B cell (primary cell): ENCODE measurements at regions not wholly inside any gene's neighbourhood (a gene's known extent, or its start where the extent isn't known, plus 50 kb on each side); places are given as distances from the start of the nearest gene placed in this dataset.

Experiments
- ATAC-seq: fragments of 200-7000 bp; cut with Tn5 transposase; one replicate; pipeline ENCODE4 v1.10.0; 2021; ENCODE audit warnings: low read depth, mild to moderate bottlenecking, moderate number of reproducible peaks, moderate library complexity
- CTCF ChIA-PET: fragments of 350-600 bp; sonication (Branson Sonifier 250); formaldehyde crosslinking; loops from one replicate; lab custom pipeline; 2021; ENCODE audit warnings: antibody characterized with exemption, inconsistent platforms; lab: Charles Lee
- POLR2A ChIA-PET: fragments of 350-600 bp; sonication (Branson Sonifier 250); formaldehyde crosslinking; loops from one replicate; lab custom pipeline; 2021; ENCODE audit warnings: antibody characterized with exemption; lab: Charles Lee
- DNase-seq: peaks from one replicate; pipeline ENCODE4 v3.0.0; 2013
- H2AFZ ChIP-seq: 2 replicates; pipeline ENCODE4 v1.6.1; 2012; ENCODE audit warnings: mild to moderate bottlenecking, low read depth, low read length; ENCODE audit not compliant: insufficient read depth, poor library complexity, severe bottlenecking
- H3K27ac ChIP-seq, 2 donors: 1 replicate in 1 of 2; 2 replicates in 1 of 2; pipeline ENCODE4 v1.5.1; 2012 to 2013; ENCODE audit warnings: low read length in 2 of 2, mild to moderate bottlenecking in 2 of 2, moderate library complexity in 1 of 2
- H3K27me3 ChIP-seq, 4 experiments: fragments of 200-600 bp in 1 of 4; sonication (generic) in 1 of 4; replicated peaks in 1 of 4; 1 replicate in 2 of 4; 2 replicates in 2 of 4; pipeline versions ENCODE4 v1.6.1 to v1.7.0; 2013 to 2016; ENCODE audit warnings: low read length in 3 of 4, mild to moderate bottlenecking in 2 of 4, mixed read lengths in 1 of 4, moderate library complexity in 1 of 4; ENCODE audit not compliant: insufficient read depth in 4 of 4, control insufficient read depth in 3 of 4; ENCODE audit errors: control extremely low read depth in 1 of 4
- H3K36me3 ChIP-seq, 2 experiments: replicated peaks in 1 of 2; 1 replicate in 1 of 2; 2 replicates in 1 of 2; pipeline versions ENCODE4 v1.6.1 to v1.7.1; 2013; ENCODE audit warnings: low read length in 1 of 2; ENCODE audit not compliant: insufficient read depth in 2 of 2, control insufficient read depth in 1 of 2; ENCODE audit errors: control extremely low read depth in 1 of 2, extremely low read depth in 1 of 2
- H3K4me1 ChIP-seq, 2 donors: fragments of 200-600 bp in 1 of 2; sonication (generic) in 1 of 2; 1 replicate in 1 of 2; 2 replicates in 1 of 2; pipeline versions ENCODE4 v1.5.1 to v1.6.1; 2013 to 2017; ENCODE audit warnings: low read length in 2 of 2; ENCODE audit not compliant: control insufficient read depth in 2 of 2, insufficient read depth in 2 of 2
- H3K4me2 ChIP-seq: replicated peaks from 2 replicates; pipeline ENCODE3; 2012; ENCODE audit warnings: mild to moderate bottlenecking, low read depth, low read length; ENCODE audit not compliant: poor library complexity, severe bottlenecking
- H3K4me3 ChIP-seq, 5 experiments: fragments of 200-600 bp in 1 of 5; sonication (generic) in 1 of 5; 1 replicate in 3 of 5; 2 replicates in 2 of 5; pipeline versions ENCODE4 v1.5.1 to v1.7.0; 2011 to 2016; ENCODE audit warnings: low read length in 4 of 5, mild to moderate bottlenecking in 4 of 5, low read depth in 2 of 5, control low read depth in 1 of 5, moderate library complexity in 1 of 5; ENCODE audit not compliant: insufficient read depth in 1 of 5; ENCODE audit errors: control extremely low read depth in 1 of 5, extremely low read depth in 1 of 5
- H3K79me2 ChIP-seq: fragments of 200-600 bp; sonication (generic); one replicate; pipeline ENCODE4 v1.6.0; 2016; ENCODE audit warnings: low read length; ENCODE audit not compliant: control insufficient read depth, insufficient read depth
- H3K9ac ChIP-seq: fragments of 200-600 bp; sonication (generic); 2 replicates; pipeline ENCODE4 v1.6.1; 2017; ENCODE audit warnings: mild to moderate bottlenecking, low read length, moderate library complexity
- H3K9me3 ChIP-seq, 3 donors: one replicate each; pipeline versions ENCODE4 v1.6.1 to v1.7.1; 2013; ENCODE audit warnings: low read length in 2 of 3; ENCODE audit not compliant: control insufficient read depth in 2 of 3, insufficient read depth in 1 of 3; ENCODE audit errors: control extremely low read depth in 1 of 3
- H4K20me1 ChIP-seq: 2 replicates; pipeline ENCODE4 v1.6.0; 2012; ENCODE audit warnings: mild to moderate bottlenecking, low read length; ENCODE audit not compliant: insufficient read depth, control insufficient read depth, poor library complexity, severe bottlenecking
- H3K27ac Mint-ChIP-seq: one replicate; pipeline ENCODE4 v1.8.0; 2021; ENCODE audit warnings: mixed read lengths
- H3K27me3 Mint-ChIP-seq: one replicate; pipeline ENCODE4 v1.8.0; 2021; ENCODE audit warnings: mixed read lengths
- H3K4me1 Mint-ChIP-seq: one replicate; pipeline ENCODE4 v1.8.0; 2021; ENCODE audit warnings: mixed read lengths
- H3K4me3 Mint-ChIP-seq: one replicate; pipeline ENCODE4 v1.8.0; 2021; ENCODE audit warnings: mixed read lengths
- H3K9me3 Mint-ChIP-seq: one replicate; pipeline ENCODE4 v1.8.0; 2022; ENCODE audit warnings: mixed read lengths; ENCODE audit not compliant: insufficient read depth
- CTCF ChIP-seq: fragments of 200-600 bp; IDR thresholded peaks from one replicate; pipeline ENCODE4 v1.8.0; 2022; ENCODE audit warnings: antibody characterized with exemption, mild to moderate bottlenecking
- EZH2 ChIP-seq: IDR thresholded peaks from 2 replicates; pipeline ENCODE4 v1.6.1; 2012; ENCODE audit warnings: borderline replicate concordance, low read depth, mild to moderate bottlenecking, moderate library complexity, low read length; ENCODE audit not compliant: insufficient read depth, poor library complexity, severe bottlenecking
- WGBS: methylation state at CpG from one replicate; pipeline ENCODE4 v1.1.5; 2013; ENCODE audit warnings: missing lambda C conversion rate; ENCODE audit not compliant: insufficient coverage; 5-methylcytosine and 5-hydroxymethylcytosine counted together
- intact Hi-C: fragments of 100-400 bp; cut with micrococcal nuclease; formaldehyde crosslinking; loops from one replicate; pipeline ENCODE4 v1.10.0; 2022

GRCh38 chr11:15576769-15577168, 462.0 kb downstream of the INSC start:
- Histone ChIP-seq H3K79me2 (no peaks in the 10 kb centered on the region), H3K9ac (no peak overlapping the region), H3K27me3 (no peaks in the 10 kb centered on the region), H3K36me3 (no peaks in the 10 kb centered on the region), H3K27ac (no peak overlapping the region), H4K20me1 (no peaks in the 10 kb centered on the region), H3K4me2 (no peak overlapping the region), H3K9me3 (peaks cover 0 to 7% (median 0%) of the 10 kb centered on the region in 3 donors), H3K4me1 (no peaks in the 10 kb centered on the region), H2AFZ (no peak overlapping the region), H3K4me3 (no peak overlapping the region)
- no peak overlapping the region for H3K27ac Mint-ChIP-seq
- 82% methylated on average over 3 of the region's 4 CpGs for WGBS
- no peak for ATAC-seq
- no peaks in the 10 kb centered on the region for H3K4me1 Mint-ChIP-seq
- H3K27me3 Mint-ChIP-seq, result no peaks in the 10 kb centered on the region
- DNase-seq, result no peak
- intact Hi-C loops, result no loop called here
- CTCF ChIA-PET, result no interaction called here
- peaks cover 3% of the 10 kb centered on the region for H3K9me3 Mint-ChIP-seq
- POLR2A ChIA-PET, result no interaction called here
- no peak overlapping the region for H3K4me3 Mint-ChIP-seq
- TF ChIP-seq CTCF (no peak), EZH2 (no peak)

- WGBS, result no CpG with 5 or more reads among the region's 2 CpGs
These were observed 462.8 kb downstream of the INSC start for GRCh38 chr11:15577519-15577918.

More at GRCh38 chr11:15577519-15577918, 462.8 kb downstream of the INSC start:
- H3K36me3 ChIP-seq, result no peaks in the 10 kb centered on the region
- no peaks in the 10 kb centered on the region for H3K79me2 ChIP-seq
- no peaks in the 10 kb centered on the region for H3K4me1 ChIP-seq
- H3K4me2 ChIP-seq, result no peak overlapping the region
- peaks cover 0 to 7% (median 0%) of the 10 kb centered on the region in 3 donors for H3K9me3 ChIP-seq
- no peak for TF ChIP-seq EZH2
- TF ChIP-seq CTCF, result no peak
- H3K9me3 Mint-ChIP-seq, result peaks cover 3% of the 10 kb centered on the region
- no peaks in the 10 kb centered on the region for H3K27me3 Mint-ChIP-seq
- no peak overlapping the region for H3K27ac Mint-ChIP-seq
- CTCF ChIA-PET, result no interaction called here
- H3K27me3 ChIP-seq, result no peaks in the 10 kb centered on the region
- intact Hi-C loops, result no loop called here
- ATAC-seq, result no peak
- H3K4me1 Mint-ChIP-seq, result no peaks in the 10 kb centered on the region
- no peak for DNase-seq
- no peak overlapping the region for H3K9ac ChIP-seq
- no peak overlapping the region for H3K27ac ChIP-seq
- POLR2A ChIA-PET, result no interaction called here
- H4K20me1 ChIP-seq, result no peaks in the 10 kb centered on the region
- no peak overlapping the region for H3K4me3 Mint-ChIP-seq
- H2AFZ ChIP-seq, result no peak overlapping the region
- no peak overlapping the region for H3K4me3 ChIP-seq
